ENCODE measurements at regions not wholly inside any gene's neighbourhood (a gene's known extent, or its start where the extent isn't known, plus 50 kb on each side); places are given as distances from the start of the nearest gene placed in this dataset.

DNA sequence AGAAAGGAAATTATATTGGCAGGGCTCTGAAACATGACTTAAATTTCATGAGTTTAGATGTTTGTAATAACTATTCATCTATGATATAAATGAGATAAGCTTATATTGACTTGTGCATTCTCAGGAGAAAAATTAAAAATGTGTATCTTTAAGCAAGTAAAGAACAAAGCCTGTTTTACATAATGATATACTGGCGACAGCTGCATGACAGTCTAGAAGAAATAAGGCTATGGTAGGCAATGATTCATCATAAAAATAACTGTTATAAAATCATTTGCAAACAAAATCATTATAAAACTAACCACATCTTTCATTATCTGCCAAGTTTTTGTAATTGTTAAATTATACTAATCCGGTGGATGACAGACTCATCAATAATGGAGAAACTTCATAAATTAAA, 188.1 kb downstream of the ADAM29 start:
- Histone ChIP-seq H3K27me3 (ENCODE audit: insufficient read depth, poor library complexity, severe bottlenecking) (no peaks in the 10 kb centered on the region), H3K4me3 (ENCODE audit: severe bottlenecking) (no peak overlapping the region), H3K27ac (ENCODE audit: poor library complexity, severe bottlenecking) (no peak overlapping the region), H3K36me3 (ENCODE audit: low read depth) (no peaks in the 10 kb centered on the region), H3K4me1 (ENCODE audit: insufficient read depth, poor library complexity, severe bottlenecking) (no peaks in the 10 kb centered on the region), H3K9me3 (ENCODE audit: severe bottlenecking) (peaks cover 7% of the 10 kb centered on the region)
- DNase-seq (ENCODE audit: low spot score) (no peak), ATAC-seq (ENCODE audit: low read depth) (no peak)
- TF ChIP-seq CTCF (IDR thresholded peaks at IDR 0.05; ENCODE audit: poor library complexity, severe bottlenecking): no peak

DNA sequence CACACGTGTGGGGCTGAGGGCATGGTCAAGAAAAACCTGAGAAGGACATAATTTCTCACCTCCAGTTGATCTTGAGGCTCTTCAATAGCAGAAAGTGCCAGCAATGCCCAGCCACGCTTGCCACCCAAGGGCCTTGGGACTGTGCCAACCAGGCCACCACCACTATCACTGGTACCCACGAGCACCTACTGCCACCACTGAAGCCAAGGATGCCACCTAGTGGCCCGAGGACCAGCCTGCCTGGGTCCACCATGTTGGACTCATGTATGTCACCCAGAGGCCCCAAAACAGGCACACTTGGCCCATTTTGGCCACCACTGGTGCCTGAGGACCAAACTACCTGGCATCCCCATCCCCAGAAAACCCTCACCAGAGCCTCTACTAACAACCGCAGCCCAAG, 191.8 kb downstream of the ADAM29 start:
- no peak for TF ChIP-seq CTCF (IDR thresholded peaks at IDR 0.05; ENCODE audit: poor library complexity, severe bottlenecking)
- H3K27ac ChIP-seq (ENCODE audit: poor library complexity, severe bottlenecking): no peak overlapping the region
- no peaks in the 10 kb centered on the region for H3K27me3 ChIP-seq (ENCODE audit: insufficient read depth, poor library complexity, severe bottlenecking)
- H3K9me3 ChIP-seq (ENCODE audit: severe bottlenecking): peaks cover 7% of the 10 kb centered on the region
- no peak overlapping the region for H3K4me3 ChIP-seq (ENCODE audit: severe bottlenecking)
- no peak for DNase-seq (ENCODE audit: low spot score)
- no peaks in the 10 kb centered on the region for H3K4me1 ChIP-seq (ENCODE audit: insufficient read depth, poor library complexity, severe bottlenecking)
- no peaks in the 10 kb centered on the region for H3K36me3 ChIP-seq (ENCODE audit: low read depth)
- no peak for ATAC-seq (ENCODE audit: low read depth)

DNA sequence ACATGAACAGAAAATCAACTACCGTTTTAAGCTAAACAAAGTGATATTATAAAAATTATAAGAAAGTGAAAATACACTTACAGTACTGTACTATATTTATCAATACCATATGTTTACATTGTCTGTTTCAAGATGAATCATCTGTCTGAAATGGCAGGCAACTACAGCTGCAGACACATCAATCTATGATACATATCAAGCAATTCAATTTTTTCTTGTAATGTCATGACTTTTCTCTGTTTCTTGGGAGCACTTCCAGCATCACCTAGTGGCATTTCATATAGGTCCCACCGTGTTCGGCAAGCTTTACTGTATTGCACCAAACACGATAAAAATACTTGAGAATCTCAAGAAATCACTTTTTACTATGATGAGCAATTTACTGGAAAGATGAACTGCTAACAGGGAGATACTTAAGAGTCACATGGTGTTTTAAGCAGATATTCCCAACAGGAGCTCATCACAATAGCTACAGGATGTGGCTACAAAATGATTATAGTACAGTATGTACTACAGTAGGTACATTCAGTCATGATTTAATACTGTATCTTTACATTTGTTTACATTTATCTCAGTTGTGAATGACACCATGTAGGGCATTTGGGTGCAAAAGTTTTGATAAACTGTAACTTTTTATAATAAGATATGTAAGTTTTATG, 207.4 kb downstream of the ADAM29 start:
- Histone ChIP-seq H3K4me3 (ENCODE audit: severe bottlenecking) (no peak overlapping the region), H3K27me3 (ENCODE audit: insufficient read depth, poor library complexity, severe bottlenecking) (no peaks in the 10 kb centered on the region), H3K9me3 (ENCODE audit: severe bottlenecking) (peaks cover 9% of the 10 kb centered on the region), H3K27ac (ENCODE audit: poor library complexity, severe bottlenecking) (peak overlapping the region; percentile 70), H3K4me1 (ENCODE audit: insufficient read depth, poor library complexity, severe bottlenecking) (peaks cover 48% of the 10 kb centered on the region), H3K36me3 (ENCODE audit: low read depth) (no peaks in the 10 kb centered on the region)
- no peak for DNase-seq (ENCODE audit: low spot score)
- TF ChIP-seq CTCF (IDR thresholded peaks at IDR 0.05; ENCODE audit: poor library complexity, severe bottlenecking): peak; percentile 67
- peak; percentile 68 for ATAC-seq (ENCODE audit: low read depth)

- Histone ChIP-seq H3K27me3 (ENCODE audit: insufficient read depth, poor library complexity, severe bottlenecking) (no peaks in the 10 kb centered on the region), H3K4me3 (ENCODE audit: severe bottlenecking) (no peak overlapping the region), H3K9me3 (ENCODE audit: severe bottlenecking) (peaks cover 6% of the 10 kb centered on the region), H3K27ac (ENCODE audit: poor library complexity, severe bottlenecking) (peak overlapping the region; percentile 70), H3K36me3 (ENCODE audit: low read depth) (no peaks in the 10 kb centered on the region), H3K4me1 (ENCODE audit: insufficient read depth, poor library complexity, severe bottlenecking) (peaks cover 48% of the 10 kb centered on the region)
- DNase-seq (ENCODE audit: low spot score) (no peak), ATAC-seq (ENCODE audit: low read depth) (peak; percentile 63)
- TF ChIP-seq CTCF (IDR thresholded peaks at IDR 0.05; ENCODE audit: poor library complexity, severe bottlenecking): no peak
These were observed 209.2 kb downstream of the ADAM29 start for GRCh38 chr4:175127314-175127713.

DNA sequence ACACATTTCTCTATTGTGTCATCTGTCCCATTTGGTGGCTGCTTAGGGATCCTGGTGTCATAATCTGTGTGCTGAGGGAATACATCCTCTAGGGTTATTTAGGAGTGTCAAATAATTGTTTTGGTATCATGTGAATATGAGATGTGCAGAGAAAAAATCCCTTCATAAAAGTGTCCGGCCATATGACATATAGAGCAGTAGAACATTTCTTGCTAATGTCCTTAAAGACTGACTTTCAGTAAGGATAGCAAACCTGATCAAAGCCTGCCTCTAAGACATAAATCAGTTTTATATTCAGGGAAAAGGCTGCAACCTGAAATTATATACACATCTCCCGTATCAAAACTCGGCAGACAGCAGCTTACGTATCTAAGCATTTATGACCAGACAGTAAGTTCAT, 211.6 kb downstream of the ADAM29 start:
- Histone ChIP-seq H3K36me3 (ENCODE audit: low read depth) (no peaks in the 10 kb centered on the region), H3K4me3 (ENCODE audit: severe bottlenecking) (no peak overlapping the region), H3K27me3 (ENCODE audit: insufficient read depth, poor library complexity, severe bottlenecking) (no peaks in the 10 kb centered on the region), H3K4me1 (ENCODE audit: insufficient read depth, poor library complexity, severe bottlenecking) (peaks cover 46% of the 10 kb centered on the region), H3K27ac (ENCODE audit: poor library complexity, severe bottlenecking) (peak overlapping the region; percentile 70), H3K9me3 (ENCODE audit: severe bottlenecking) (peaks cover 2% of the 10 kb centered on the region)
- no peak for TF ChIP-seq CTCF (IDR thresholded peaks at IDR 0.05; ENCODE audit: poor library complexity, severe bottlenecking)
- DNase-seq (ENCODE audit: low spot score) (no peak), ATAC-seq (ENCODE audit: low read depth) (no peak)

Data from RWPE2 (cell line).